Omental fat pad (tissue), 3 donors: ENCODE measurements at regions not wholly inside any gene's neighbourhood (a gene's known extent, or its start where the extent isn't known, plus 50 kb on each side); places are given as distances from the start of the nearest gene placed in this dataset.
A peak's percentile ranks its signal among the peaks of the same experiment; 100 is the strongest.

Source experiments
- ATAC-seq: fragments of 150-250 bp; one replicate; pipeline ENCODE4 v1.9.1; 2016; ENCODE audit warnings: mild to moderate bottlenecking, moderate library complexity; ENCODE audit not compliant: low FRiP score
- DNase-seq: peaks from one replicate; pipeline ENCODE4 v3.0.0-alpha.2; 2019; ENCODE audit warnings: low spot score
- CTCF ChIP-seq, 3 donors: fragments of 450-650 bp; IDR thresholded peaks; one replicate each; pipeline ENCODE4 v1.5.1; 2016 to 2017; ENCODE audit warnings: antibody characterized with exemption in 3 of 3, mild to moderate bottlenecking in 3 of 3, moderate library complexity in 2 of 3

GRCh38 chr2:128505575-128506526 is 187.2 kb upstream of the HS6ST1 start:
- ATAC-seq: no peak
- TF ChIP-seq CTCF (IDR thresholded peaks at IDR 0.05): no peak

GRCh38 chr2:128506534-128506933 is 187.9 kb upstream of the HS6ST1 start:
- ATAC-seq: peak; percentile 55
- DNase-seq: no peak
- no peak for TF ChIP-seq CTCF (IDR thresholded peaks at IDR 0.05)

More at GRCh38 chr2:128505575-128506526, 187.2 kb upstream of the HS6ST1 start:
- no peak for DNase-seq

- ATAC-seq (no peak), DNase-seq (no peak)
These were observed 192.2 kb upstream of the HS6ST1 start for GRCh38 chr2:128510701-128511397.

GRCh38 chr2:128511731-128512378 is 193.2 kb upstream of the HS6ST1 start:
- DNase-seq (no peak), ATAC-seq (no peak)
- no peak for TF ChIP-seq CTCF (IDR thresholded peaks at IDR 0.05)

More at GRCh38 chr2:128510701-128511397, 192.2 kb upstream of the HS6ST1 start:
- no peak for TF ChIP-seq CTCF (IDR thresholded peaks at IDR 0.05)

GRCh38 chr2:128512379-128513115 is 193.9 kb upstream of the HS6ST1 start:
- DNase-seq: no peak
- TF ChIP-seq CTCF (IDR thresholded peaks at IDR 0.05): no peak
- no peak for ATAC-seq

- DNase-seq (no peak), ATAC-seq (no peak)
- no peak for TF ChIP-seq CTCF (IDR thresholded peaks at IDR 0.05)
These were observed 194.7 kb upstream of the HS6ST1 start for GRCh38 chr2:128513116-128513960.
